ENCODE measurements at regions not wholly inside any gene's neighbourhood (a gene's known extent, or its start where the extent isn't known, plus 50 kb on each side); places are given as distances from the start of the nearest gene placed in this dataset.

- no peaks in the 10 kb centered on the region for H3K4me1 ChIP-seq
- intact Hi-C loops (cut with micrococcal nuclease), result no loop called here
- no peak for DNase-seq
- H3K4me3 ChIP-seq, result no peak overlapping the region
- H3K27me3 ChIP-seq (ENCODE audit: low read depth), result no peaks in the 10 kb centered on the region
- no peak for TF ChIP-seq CTCF (IDR thresholded peaks at IDR 0.05; ENCODE audit: borderline replicate concordance)
- H3K27ac ChIP-seq (replicated peaks), result no peak overlapping the region
- no peaks in the 10 kb centered on the region for H3K36me3 ChIP-seq
- H3K9me3 ChIP-seq (replicated peaks), result peaks cover 30% of the 10 kb centered on the region
Measured at GRCh38 chr16:72367851-72368250, 195.9 kb upstream of the PMFBP1 start.

- intact Hi-C loops (cut with micrococcal nuclease), result no loop called here
- Histone ChIP-seq H3K27ac (replicated peaks) (no peak overlapping the region), H3K4me3 (no peak overlapping the region), H3K9me3 (replicated peaks) (peaks cover 28% of the 10 kb centered on the region), H3K4me1 (no peaks in the 10 kb centered on the region), H3K36me3 (no peaks in the 10 kb centered on the region), H3K27me3 (ENCODE audit: low read depth) (no peaks in the 10 kb centered on the region)
- TF ChIP-seq CTCF (IDR thresholded peaks at IDR 0.05; ENCODE audit: borderline replicate concordance), result no peak
- no peak for DNase-seq
Measured at GRCh38 chr16:72362973-72363372, 191.0 kb upstream of the PMFBP1 start.

GRCh38 chr16:72362476-72362875, 190.5 kb upstream of the PMFBP1 start:
- Histone ChIP-seq H3K27me3 (ENCODE audit: low read depth) (no peaks in the 10 kb centered on the region), H3K27ac (replicated peaks) (no peak overlapping the region), H3K4me1 (no peaks in the 10 kb centered on the region), H3K9me3 (replicated peaks) (peaks cover 23% of the 10 kb centered on the region), H3K4me3 (no peak overlapping the region), H3K36me3 (no peaks in the 10 kb centered on the region)
- no peak for TF ChIP-seq CTCF (IDR thresholded peaks at IDR 0.05; ENCODE audit: borderline replicate concordance)
- intact Hi-C loops (cut with micrococcal nuclease), result no loop called here
- no peak for DNase-seq

- Histone ChIP-seq H3K27me3 (ENCODE audit: low read depth) (no peaks in the 10 kb centered on the region), H3K9me3 (replicated peaks) (peaks cover 7% of the 10 kb centered on the region), H3K4me1 (no peaks in the 10 kb centered on the region), H3K36me3 (no peaks in the 10 kb centered on the region), H3K27ac (replicated peaks) (no peak overlapping the region), H3K4me3 (no peak overlapping the region)
- no peak for TF ChIP-seq CTCF (IDR thresholded peaks at IDR 0.05; ENCODE audit: borderline replicate concordance)
- intact Hi-C loops (cut with micrococcal nuclease), result no loop called here
- no peak for DNase-seq
Measured at GRCh38 chr16:72357910-72358309, 186.0 kb upstream of the PMFBP1 start.

GRCh38 chr16:72355561-72355960, 183.6 kb upstream of the PMFBP1 start:
- H3K36me3 ChIP-seq, result no peaks in the 10 kb centered on the region
- H3K9me3 ChIP-seq (replicated peaks), result peaks cover 7% of the 10 kb centered on the region
- no peak for DNase-seq
- H3K4me1 ChIP-seq, result no peaks in the 10 kb centered on the region
- no peaks in the 10 kb centered on the region for H3K27me3 ChIP-seq (ENCODE audit: low read depth)
- TF ChIP-seq CTCF (IDR thresholded peaks at IDR 0.05; ENCODE audit: borderline replicate concordance), result no peak
- intact Hi-C loops (cut with micrococcal nuclease), result no loop called here
- no peak overlapping the region for H3K27ac ChIP-seq (replicated peaks)
- no peak overlapping the region for H3K4me3 ChIP-seq

GRCh38 chr16:72349719-72350118, 177.8 kb upstream of the PMFBP1 start:
- Histone ChIP-seq H3K27me3 (ENCODE audit: low read depth) (no peaks in the 10 kb centered on the region), H3K36me3 (no peaks in the 10 kb centered on the region), H3K9me3 (replicated peaks) (peaks cover 7% of the 10 kb centered on the region), H3K4me3 (no peak overlapping the region), H3K27ac (replicated peaks) (no peak overlapping the region), H3K4me1 (no peaks in the 10 kb centered on the region)
- TF ChIP-seq CTCF (IDR thresholded peaks at IDR 0.05; ENCODE audit: borderline replicate concordance), result no peak
- DNase-seq, result no peak
- intact Hi-C loops (cut with micrococcal nuclease), result no loop called here

Measured in left ventricle myocardium inferior (tissue), 1 donor.